ENCODE measurements at regions not wholly inside any gene's neighbourhood (a gene's known extent, or its start where the extent isn't known, plus 50 kb on each side); places are given as distances from the start of the nearest gene placed in this dataset.
"Not testable (repeated sequence)": the region's sequence is repeated elsewhere in the genome, so short reads cannot be mapped to it uniquely, and the experiment has no call there.

GRCh38 chr16:63808730-63809129 is 1313.1 kb downstream of the CDH11 start:
- DNase-seq (no peak), ATAC-seq (replicated peaks in 1 of 2) (no peak)
- Mint-ChIP-seq H3K9me3 (peaks cover 0 to 5% of the 10 kb centered on the region in 2 donors), H3K36me3 (ENCODE audit: insufficient read depth in 2 of 2) (peaks cover 0 to 1% of the 10 kb centered on the region in 2 donors), H3K27me3 (ENCODE audit: low read depth) (no peaks in the 10 kb centered on the region), H3K4me1 (ENCODE audit: low read depth) (no peaks in the 10 kb centered on the region), H3K4me3 (no peak overlapping the region), H3K27ac (no peak overlapping the region)

- H3K27me3 Mint-ChIP-seq (ENCODE audit: low read depth) = no peaks in the 10 kb centered on the region
- H3K36me3 Mint-ChIP-seq (ENCODE audit: insufficient read depth in 2 of 2) = no peaks in the 10 kb centered on the region
- no peak overlapping the region for H3K4me3 Mint-ChIP-seq
- DNase-seq = no peak
- H3K27ac Mint-ChIP-seq = no peak overlapping the region
- no peak for ATAC-seq (replicated peaks in 1 of 2)
- H3K4me1 Mint-ChIP-seq (ENCODE audit: low read depth) = no peaks in the 10 kb centered on the region
- H3K9me3 Mint-ChIP-seq = peaks cover 0 to 5% of the 10 kb centered on the region in 2 donors
These were observed 1314.9 kb downstream of the CDH11 start for GRCh38 chr16:63806794-63807506.

- Mint-ChIP-seq H3K27me3 (ENCODE audit: low read depth) (no peaks in the 10 kb centered on the region), H3K27ac (no peak overlapping the region), H3K4me3 (no peak overlapping the region), H3K9me3 (peaks cover 5 to 7% of the 10 kb centered on the region in 2 donors), H3K4me1 (ENCODE audit: low read depth) (no peaks in the 10 kb centered on the region), H3K36me3 (ENCODE audit: insufficient read depth in 2 of 2) (no peaks in the 10 kb centered on the region)
- no peak for DNase-seq
- ATAC-seq (replicated peaks in 1 of 2) = no peak
These were observed 1317.7 kb downstream of the CDH11 start for GRCh38 chr16:63804126-63804525.

- peaks cover 10 to 16% of the 10 kb centered on the region in 2 donors for H3K9me3 Mint-ChIP-seq
- ATAC-seq (replicated peaks in 1 of 2) (no peak), DNase-seq (no peak)
- no peak overlapping the region for H3K27ac Mint-ChIP-seq
- no peaks in the 10 kb centered on the region for H3K4me1 Mint-ChIP-seq (ENCODE audit: low read depth)
- H3K27me3 Mint-ChIP-seq (ENCODE audit: low read depth) = no peaks in the 10 kb centered on the region
- peaks cover 1 to 6% of the 10 kb centered on the region in 2 donors for H3K36me3 Mint-ChIP-seq (ENCODE audit: insufficient read depth in 2 of 2)
- H3K4me3 Mint-ChIP-seq = no peak overlapping the region
These were observed 1332.3 kb downstream of the CDH11 start for GRCh38 chr16:63789603-63790002.

- H3K9me3 Mint-ChIP-seq = peaks cover 13 to 14% of the 10 kb centered on the region in 2 donors
- DNase-seq (no peak), ATAC-seq (replicated peaks in 1 of 2) (no peak)
- H3K4me1 Mint-ChIP-seq (ENCODE audit: low read depth) = no peaks in the 10 kb centered on the region
- no peak overlapping the region for H3K27ac Mint-ChIP-seq
- H3K27me3 Mint-ChIP-seq (ENCODE audit: low read depth) = no peaks in the 10 kb centered on the region
- no peak overlapping the region for H3K4me3 Mint-ChIP-seq
- peaks cover 3 to 6% of the 10 kb centered on the region in 2 donors for H3K36me3 Mint-ChIP-seq (ENCODE audit: insufficient read depth in 2 of 2)
These were observed 1334.8 kb downstream of the CDH11 start for GRCh38 chr16:63787014-63787413.

GRCh38 chr16:63785170-63785569 is 1336.7 kb downstream of the CDH11 start:
- ATAC-seq (replicated peaks in 1 of 2) = no peak
- DNase-seq = no peak
- Mint-ChIP-seq H3K27ac (no peak overlapping the region), H3K9me3 (peaks cover 13 to 16% of the 10 kb centered on the region in 2 donors), H3K27me3 (ENCODE audit: low read depth) (no peaks in the 10 kb centered on the region), H3K4me3 (no peak overlapping the region), H3K4me1 (ENCODE audit: low read depth) (no peaks in the 10 kb centered on the region), H3K36me3 (ENCODE audit: insufficient read depth in 2 of 2) (peaks cover 3 to 6% of the 10 kb centered on the region in 2 donors)

GRCh38 chr16:63776437-63776836 is 1345.4 kb downstream of the CDH11 start:
- peaks cover 6 to 8% of the 10 kb centered on the region in 2 donors for H3K9me3 Mint-ChIP-seq
- no peak overlapping the region for H3K4me3 Mint-ChIP-seq
- H3K27ac Mint-ChIP-seq = no peak overlapping the region
- H3K4me1 Mint-ChIP-seq (ENCODE audit: low read depth) = no peaks in the 10 kb centered on the region
- ATAC-seq (replicated peaks in 1 of 2) (no peak), DNase-seq (no peak)
- no peaks in the 10 kb centered on the region for H3K27me3 Mint-ChIP-seq (ENCODE audit: low read depth)
- H3K36me3 Mint-ChIP-seq (ENCODE audit: insufficient read depth in 2 of 2) = no peaks in the 10 kb centered on the region

- Mint-ChIP-seq H3K4me1 (ENCODE audit: low read depth) (no peaks in the 10 kb centered on the region), H3K27ac (no peak overlapping the region), H3K36me3 (ENCODE audit: insufficient read depth in 2 of 2) (no peaks in the 10 kb centered on the region), H3K27me3 (ENCODE audit: low read depth) (no peaks in the 10 kb centered on the region), H3K4me3 (no peak overlapping the region), H3K9me3 (peaks cover 6 to 8% of the 10 kb centered on the region in 2 donors)
- DNase-seq = no peak
- ATAC-seq (replicated peaks in 1 of 2) = no peak
These were observed 1345.8 kb downstream of the CDH11 start for GRCh38 chr16:63776034-63776433.

- Mint-ChIP-seq H3K27ac (no peak overlapping the region), H3K4me3 (no peak overlapping the region), H3K4me1 (ENCODE audit: low read depth) (no peaks in the 10 kb centered on the region), H3K36me3 (ENCODE audit: insufficient read depth in 2 of 2) (no peaks in the 10 kb centered on the region), H3K9me3 (peaks cover 4% of the 10 kb centered on the region in 2 donors), H3K27me3 (ENCODE audit: low read depth) (no peaks in the 10 kb centered on the region)
- DNase-seq (no peak), ATAC-seq (replicated peaks in 1 of 2) (no peak)
These were observed 1347.6 kb downstream of the CDH11 start for GRCh38 chr16:63774302-63774701.

- Mint-ChIP-seq H3K27me3 (ENCODE audit: low read depth) (no peaks in the 10 kb centered on the region), H3K4me1 (ENCODE audit: low read depth) (no peaks in the 10 kb centered on the region), H3K36me3 (ENCODE audit: insufficient read depth in 2 of 2) (no peaks in the 10 kb centered on the region), H3K27ac (no peak overlapping the region), H3K9me3 (peaks cover 3 to 4% of the 10 kb centered on the region in 2 donors), H3K4me3 (no peak overlapping the region)
- ATAC-seq (replicated peaks in 1 of 2) (no peak), DNase-seq (no peak)
These were observed 1352.7 kb downstream of the CDH11 start for GRCh38 chr16:63769211-63769610.

GRCh38 chr16:63760246-63760645 is 1361.6 kb downstream of the CDH11 start:
- not testable (repeated sequence) for ATAC-seq (replicated peaks in 1 of 2); H3K36me3 Mint-ChIP-seq (ENCODE audit: insufficient read depth in 2 of 2); H3K27me3 Mint-ChIP-seq (ENCODE audit: low read depth); DNase-seq; H3K27ac Mint-ChIP-seq; H3K4me3 Mint-ChIP-seq; H3K4me1 Mint-ChIP-seq (ENCODE audit: low read depth)
- H3K9me3 Mint-ChIP-seq = peaks cover 9 to 12% of the 10 kb centered on the region in 2 donors

- Mint-ChIP-seq H3K36me3 (ENCODE audit: insufficient read depth in 2 of 2) (no peaks in the 10 kb centered on the region), H3K27me3 (ENCODE audit: low read depth) (no peaks in the 10 kb centered on the region), H3K27ac (no peak overlapping the region), H3K4me1 (ENCODE audit: low read depth) (no peaks in the 10 kb centered on the region), H3K9me3 (peaks cover 10 to 12% of the 10 kb centered on the region in 2 donors), H3K4me3 (no peak overlapping the region)
- DNase-seq = no peak
- no peak for ATAC-seq (replicated peaks in 1 of 2)
These were observed 1369.5 kb downstream of the CDH11 start for GRCh38 chr16:63752347-63752746.

GRCh38 chr16:63749276-63749675 is 1372.6 kb downstream of the CDH11 start:
- H3K4me1 Mint-ChIP-seq (ENCODE audit: low read depth) = no peaks in the 10 kb centered on the region
- H3K27me3 Mint-ChIP-seq (ENCODE audit: low read depth) = no peaks in the 10 kb centered on the region
- no peak for ATAC-seq (replicated peaks in 1 of 2)
- peaks cover 2 to 8% of the 10 kb centered on the region in 2 donors for H3K36me3 Mint-ChIP-seq (ENCODE audit: insufficient read depth in 2 of 2)
- no peak overlapping the region for H3K27ac Mint-ChIP-seq
- DNase-seq = no peak
- peaks cover 19 to 23% of the 10 kb centered on the region in 2 donors for H3K9me3 Mint-ChIP-seq
- H3K4me3 Mint-ChIP-seq = no peak overlapping the region

- no peak overlapping the region for H3K4me3 Mint-ChIP-seq
- peaks cover 2 to 8% of the 10 kb centered on the region in 2 donors for H3K36me3 Mint-ChIP-seq (ENCODE audit: insufficient read depth in 2 of 2)
- no peaks in the 10 kb centered on the region for H3K27me3 Mint-ChIP-seq (ENCODE audit: low read depth)
- peaks cover 19 to 24% of the 10 kb centered on the region in 2 donors for H3K9me3 Mint-ChIP-seq
- H3K4me1 Mint-ChIP-seq (ENCODE audit: low read depth) = no peaks in the 10 kb centered on the region
- no peak for ATAC-seq (replicated peaks in 1 of 2)
- H3K27ac Mint-ChIP-seq = no peak overlapping the region
- DNase-seq = no peak
These were observed 1376.4 kb downstream of the CDH11 start for GRCh38 chr16:63745456-63745855.
